ENCODE measurements at regions not wholly inside any gene's neighbourhood (a gene's known extent, or its start where the extent isn't known, plus 50 kb on each side); places are given as distances from the start of the nearest gene placed in this dataset.

DNA sequence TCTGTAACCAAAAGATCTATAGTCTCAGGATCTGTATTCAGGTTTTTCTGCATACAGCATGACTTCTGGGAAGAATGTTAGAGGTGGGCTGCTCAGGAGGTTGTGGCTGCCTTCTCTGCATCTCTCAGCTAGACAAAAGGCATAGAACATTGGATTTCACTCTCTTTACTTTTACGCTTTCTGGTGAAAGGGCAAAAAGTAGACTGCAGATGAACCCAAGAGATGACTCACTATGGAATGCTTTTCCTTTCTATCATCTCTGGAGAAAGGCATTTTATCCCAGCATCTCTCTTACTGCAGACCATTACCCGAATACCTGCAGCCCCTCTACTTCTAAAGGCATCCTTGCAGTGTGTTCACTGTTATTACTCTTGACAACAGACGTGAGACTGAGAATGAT is 222.2 kb downstream of the WNT5A start:
- no peak for TF ChIP-seq ZNF121 (CRISPR knock-in tag; IDR thresholded peaks at IDR 0.05)
- TF ChIP-seq, protein P1, sequence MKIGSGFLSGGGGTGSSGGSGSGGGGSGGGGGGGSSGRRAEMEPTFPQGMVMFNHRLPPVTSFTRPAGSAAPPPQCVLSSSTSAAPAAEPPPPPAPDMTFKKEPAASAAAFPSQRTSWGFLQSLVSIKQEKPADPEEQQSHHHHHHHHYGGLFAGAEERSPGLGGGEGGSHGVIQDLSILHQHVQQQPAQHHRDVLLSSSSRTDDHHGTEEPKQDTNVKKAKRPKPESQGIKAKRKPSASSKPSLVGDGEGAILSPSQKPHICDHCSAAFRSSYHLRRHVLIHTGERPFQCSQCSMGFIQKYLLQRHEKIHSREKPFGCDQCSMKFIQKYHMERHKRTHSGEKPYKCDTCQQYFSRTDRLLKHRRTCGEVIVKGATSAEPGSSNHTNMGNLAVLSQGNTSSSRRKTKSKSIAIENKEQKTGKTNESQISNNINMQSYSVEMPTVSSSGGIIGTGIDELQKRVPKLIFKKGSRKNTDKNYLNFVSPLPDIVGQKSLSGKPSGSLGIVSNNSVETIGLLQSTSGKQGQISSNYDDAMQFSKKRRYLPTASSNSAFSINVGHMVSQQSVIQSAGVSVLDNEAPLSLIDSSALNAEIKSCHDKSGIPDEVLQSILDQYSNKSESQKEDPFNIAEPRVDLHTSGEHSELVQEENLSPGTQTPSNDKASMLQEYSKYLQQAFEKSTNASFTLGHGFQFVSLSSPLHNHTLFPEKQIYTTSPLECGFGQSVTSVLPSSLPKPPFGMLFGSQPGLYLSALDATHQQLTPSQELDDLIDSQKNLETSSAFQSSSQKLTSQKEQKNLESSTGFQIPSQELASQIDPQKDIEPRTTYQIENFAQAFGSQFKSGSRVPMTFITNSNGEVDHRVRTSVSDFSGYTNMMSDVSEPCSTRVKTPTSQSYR (CRISPR knock-in tag; IDR thresholded peaks at IDR 0.05), result no peak
- no peak for TF ChIP-seq ATF1 (CRISPR knock-in tag; IDR thresholded peaks at IDR 0.05)
- TF ChIP-seq, protein P2, sequence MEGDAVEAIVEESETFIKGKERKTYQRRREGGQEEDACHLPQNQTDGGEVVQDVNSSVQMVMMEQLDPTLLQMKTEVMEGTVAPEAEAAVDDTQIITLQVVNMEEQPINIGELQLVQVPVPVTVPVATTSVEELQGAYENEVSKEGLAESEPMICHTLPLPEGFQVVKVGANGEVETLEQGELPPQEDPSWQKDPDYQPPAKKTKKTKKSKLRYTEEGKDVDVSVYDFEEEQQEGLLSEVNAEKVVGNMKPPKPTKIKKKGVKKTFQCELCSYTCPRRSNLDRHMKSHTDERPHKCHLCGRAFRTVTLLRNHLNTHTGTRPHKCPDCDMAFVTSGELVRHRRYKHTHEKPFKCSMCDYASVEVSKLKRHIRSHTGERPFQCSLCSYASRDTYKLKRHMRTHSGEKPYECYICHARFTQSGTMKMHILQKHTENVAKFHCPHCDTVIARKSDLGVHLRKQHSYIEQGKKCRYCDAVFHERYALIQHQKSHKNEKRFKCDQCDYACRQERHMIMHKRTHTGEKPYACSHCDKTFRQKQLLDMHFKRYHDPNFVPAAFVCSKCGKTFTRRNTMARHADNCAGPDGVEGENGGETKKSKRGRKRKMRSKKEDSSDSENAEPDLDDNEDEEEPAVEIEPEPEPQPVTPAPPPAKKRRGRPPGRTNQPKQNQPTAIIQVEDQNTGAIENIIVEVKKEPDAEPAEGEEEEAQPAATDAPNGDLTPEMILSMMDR (IDR thresholded peaks at IDR 0.05), result no peak
- no peak for TF ChIP-seq ZNF138 (CRISPR knock-in tag; conservative IDR thresholded peaks at IDR 0.05)
- no peak for TF ChIP-seq SOX15 (CRISPR knock-in tag; IDR thresholded peaks at IDR 0.05)
